Calu3 (cell line): ENCODE measurements at regions not wholly inside any gene's neighbourhood (a gene's known extent, or its start where the extent isn't known, plus 50 kb on each side); places are given as distances from the start of the nearest gene placed in this dataset.

Experiments
- BruUV-seq: library from RNA; stranded (reverse); fragments of 400-500 nt; replicated peaks from 2 replicates; lab custom pipeline; 2021; lab: Mats Ljungman, UMichigan
- CTCF ChIA-PET: fragments of 300-600 bp; sonication (Branson Sonifier 250); formaldehyde crosslinking; loops from one replicate; lab custom pipeline; 2022; ENCODE audit warnings: antibody characterized with exemption; lab: Charles Lee
- DNase-seq: peaks from one replicate; pipeline ENCODE4 v3.0.0; 2022
- H3K27ac Mint-ChIP-seq: one replicate; pipeline ENCODE4 v1.8.0; 2022; ENCODE audit warnings: mixed read lengths; ENCODE audit not compliant: unreplicated experiment
- H3K27me3 Mint-ChIP-seq: one replicate; pipeline ENCODE4 v1.8.0; 2022; ENCODE audit warnings: mixed read lengths; ENCODE audit not compliant: unreplicated experiment
- H3K36me3 Mint-ChIP-seq: one replicate; pipeline ENCODE4 v1.8.0; 2022; ENCODE audit warnings: mild to moderate bottlenecking, moderate library complexity, mixed read lengths; ENCODE audit not compliant: insufficient read depth, unreplicated experiment
- H3K4me1 Mint-ChIP-seq: one replicate; pipeline ENCODE4 v1.8.0; 2022; ENCODE audit warnings: mild to moderate bottlenecking, low read depth, mixed read lengths; ENCODE audit not compliant: unreplicated experiment
- H3K4me3 Mint-ChIP-seq: one replicate; pipeline ENCODE4 v1.8.0; 2022; ENCODE audit warnings: mild to moderate bottlenecking, low read depth, moderate library complexity, mixed read lengths; ENCODE audit not compliant: unreplicated experiment
- H3K9me3 Mint-ChIP-seq: one replicate; pipeline ENCODE4 v1.8.0; 2022; ENCODE audit warnings: low read depth, mixed read lengths; ENCODE audit not compliant: unreplicated experiment
- CTCF ChIP-seq: fragments of 200-600 bp; IDR thresholded peaks from one replicate; pipeline ENCODE4 v1.8.0; 2022; ENCODE audit warnings: antibody characterized with exemption; ENCODE audit not compliant: unreplicated experiment
- intact Hi-C: fragments of 100-400 bp; cut with micrococcal nuclease; formaldehyde crosslinking; loops from one replicate; pipeline ENCODE4 v1.10.0; 2022; ENCODE audit not compliant: unreplicated experiment

DNA sequence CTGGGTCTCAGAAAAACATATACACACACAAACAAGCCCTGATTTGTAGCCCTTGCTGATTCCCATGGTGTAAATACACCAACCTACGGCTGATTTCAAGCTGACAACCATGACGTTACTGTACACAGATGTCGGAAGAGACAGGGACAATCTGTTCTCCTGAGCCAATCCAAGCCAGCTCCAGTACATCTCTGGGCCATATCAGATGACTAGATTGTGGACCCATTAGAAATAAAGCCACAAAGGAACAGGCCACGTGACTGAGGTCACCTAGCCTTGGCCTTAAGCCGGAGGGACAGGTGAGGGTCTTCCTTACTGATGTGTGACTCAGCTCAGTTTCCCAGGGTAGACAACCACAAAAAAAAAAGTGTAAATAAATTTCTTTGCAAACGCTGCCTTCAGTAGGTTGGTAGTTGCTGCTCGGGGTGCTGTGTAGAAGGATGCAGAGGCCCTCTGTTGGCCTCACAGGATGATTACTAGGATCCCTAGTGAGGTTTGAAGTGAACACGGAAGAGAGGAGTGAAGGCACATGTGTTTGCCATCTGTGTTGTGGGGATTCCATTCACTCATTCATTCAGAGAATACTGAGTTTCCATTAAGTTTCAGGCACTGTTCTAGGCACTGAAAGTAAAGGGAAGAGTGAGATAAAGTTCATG, 99.0 kb upstream of the LARGE1 start:
- no peak for DNase-seq
- Mint-ChIP-seq H3K36me3 (no peaks in the 10 kb centered on the region), H3K4me1 (no peaks in the 10 kb centered on the region), H3K4me3 (no peak overlapping the region), H3K9me3 (peaks cover 10% of the 10 kb centered on the region), H3K27ac (no peak overlapping the region), H3K27me3 (no peaks in the 10 kb centered on the region)
- CTCF ChIA-PET: no interaction called here
- no peak for TF ChIP-seq CTCF
- no TSS peak for BruUV-seq
- intact Hi-C loops: no loop called here

- no peak overlapping the region for H3K27ac Mint-ChIP-seq
Observed at GRCh38 chr22:34035209-34035608, 114.9 kb upstream of the LARGE1 start.

DNA sequence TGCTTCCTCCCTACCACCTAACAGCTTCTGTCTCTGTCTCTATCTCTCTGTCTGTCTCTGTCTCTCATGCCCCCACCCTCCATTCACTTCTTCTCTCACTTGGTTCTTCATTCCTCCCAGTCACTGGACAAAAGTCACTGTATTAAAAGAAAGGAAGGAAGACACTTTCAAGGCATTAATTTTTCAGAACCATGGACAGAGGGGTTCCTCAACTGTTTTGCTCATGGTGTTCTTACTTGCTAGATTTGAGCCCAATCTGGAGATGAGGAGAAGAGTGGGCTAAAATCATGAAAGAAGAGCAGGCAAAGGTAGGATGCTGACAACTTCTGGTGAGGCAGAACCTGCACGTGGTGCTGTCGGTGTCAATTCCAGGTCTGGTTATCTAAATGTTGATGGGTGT, 116.7 kb upstream of the LARGE1 start:
- CTCF ChIA-PET: no interaction called here
- no peak for DNase-seq
- H3K4me3 Mint-ChIP-seq: no peak overlapping the region
- H3K4me1 Mint-ChIP-seq: no peaks in the 10 kb centered on the region
- intact Hi-C loops: no loop called here
- no peaks in the 10 kb centered on the region for H3K36me3 Mint-ChIP-seq
- no TSS peak for BruUV-seq
- peaks cover 25% of the 10 kb centered on the region for H3K9me3 Mint-ChIP-seq
- no peaks in the 10 kb centered on the region for H3K27me3 Mint-ChIP-seq
- TF ChIP-seq CTCF: no peak
- no peak overlapping the region for H3K27ac Mint-ChIP-seq

More at GRCh38 chr22:34035209-34035608, 114.9 kb upstream of the LARGE1 start:
- Mint-ChIP-seq H3K4me3 (no peak overlapping the region), H3K4me1 (no peaks in the 10 kb centered on the region), H3K27me3 (no peaks in the 10 kb centered on the region), H3K9me3 (peaks cover 21% of the 10 kb centered on the region), H3K36me3 (no peaks in the 10 kb centered on the region)
- intact Hi-C loops: loop anchor here (1.0 kb wide), 1 partner anchor 47 kb away; no protein-coding TSS in a partner anchor
- CTCF ChIA-PET: no interaction called here
- DNase-seq: no peak
- no TSS peak for BruUV-seq
- TF ChIP-seq CTCF: no peak

GRCh38 chr22:34038801-34039555, 118.7 kb upstream of the LARGE1 start:
- DNase-seq: no peak
- no TSS peak for BruUV-seq
- Mint-ChIP-seq H3K27ac (no peak overlapping the region), H3K27me3 (no peaks in the 10 kb centered on the region), H3K4me1 (no peaks in the 10 kb centered on the region), H3K4me3 (no peak overlapping the region), H3K9me3 (peaks cover 24% of the 10 kb centered on the region), H3K36me3 (no peaks in the 10 kb centered on the region)
- CTCF ChIA-PET: no interaction called here
- intact Hi-C loops: no loop called here
- no peak for TF ChIP-seq CTCF
